K562 (cell line): ENCODE measurements at regions not wholly inside any gene's neighbourhood (a gene's known extent, or its start where the extent isn't known, plus 50 kb on each side); places are given as distances from the start of the nearest gene placed in this dataset.

ENCODE experiments used
- ATAC-seq: fragments of 200-7000 bp; cut with Tn5 transposase; 3 replicates; pipeline ENCODE4 v1.9.1; 2020; ENCODE audit warnings: moderate library complexity
- BruUV-seq: library from RNA; stranded (reverse); fragments of 400-500 nt; replicated peaks from 2 replicates; lab custom pipeline; 2021; lab: Mats Ljungman, UMichigan
- CTCF ChIA-PET: fragments of 300-600 bp; formaldehyde crosslinking; extraction: SDS; loops from one replicate; lab custom pipeline; 2021; ENCODE audit warnings: low intra/inter-chr PET ratio; lab: Yijun Ruan, JAX
- POLR2A ChIA-PET: fragments of 300-600, 350-650 bp; sonication (Branson Sonifier 250); formaldehyde crosslinking; extraction: SDS; loops from one replicate; lab custom pipeline; 2021; ENCODE audit warnings: antibody characterized with exemption, inconsistent platforms; lab: Yijun Ruan, JAX
- DNase-seq, 4 experiments: peaks; one replicate each; pipeline versions ENCODE4 v3.0.0 to v3.0.0-alpha.2; 2011 to 2018; ENCODE audit warnings: low spot score in 3 of 4, mixed read lengths in 3 of 4; ENCODE audit errors: extremely low read depth in 1 of 4
- FAIRE-seq: peaks from 2 replicates; lab custom pipeline; 2011; peaks lifted over from hg19 to GRCh38; lab: Jason Lieb, UNC
- H2AFZ ChIP-seq: 2 replicates; pipeline ENCODE4 v1.6.0; 2011; ENCODE audit warnings: low read depth, low read length, control low read depth, inconsistent platforms
- H3K27ac ChIP-seq: fragments of 200-600 bp; 3 replicates; pipeline ENCODE4 v1.8.0; 2011; ENCODE audit warnings: low read depth, mild to moderate bottlenecking, control low read depth, inconsistent platforms, low read length, moderate library complexity, mixed read lengths; ENCODE audit errors: extremely low read depth
- H3K27me3 ChIP-seq, 2 experiments: fragments of 300-600 bp in 1 of 2; 2 replicates in 1 of 2; 3 replicates in 1 of 2; pipeline versions ENCODE4 v1.6.0 to v1.8.0; 2011; ENCODE audit warnings: inconsistent platforms in 2 of 2, low read length in 2 of 2, mild to moderate bottlenecking in 1 of 2, mixed read lengths in 1 of 2, moderate library complexity in 1 of 2; ENCODE audit not compliant: control insufficient read depth in 2 of 2, insufficient read depth in 2 of 2
- H3K36me3 ChIP-seq: fragments of 300-600 bp; 3 replicates; pipeline ENCODE4 v1.8.0; 2011; ENCODE audit warnings: mild to moderate bottlenecking, low read length, inconsistent platforms; ENCODE audit not compliant: control insufficient read depth, insufficient read depth
- H3K4me1 ChIP-seq, 2 experiments: fragments of 200-600 bp in 1 of 2; replicated peaks in 1 of 2; 2 replicates in 1 of 2; 3 replicates in 1 of 2; pipeline versions ENCODE4 v1.5.1 to v1.8.0; 2011; ENCODE audit warnings: inconsistent platforms in 2 of 2, low read length in 2 of 2, mild to moderate bottlenecking in 1 of 2, mixed read lengths in 1 of 2, moderate library complexity in 1 of 2; ENCODE audit not compliant: control insufficient read depth in 2 of 2, insufficient read depth in 2 of 2
- H3K4me2 ChIP-seq: 2 replicates; pipeline ENCODE4 v1.6.1; 2011; ENCODE audit warnings: low read length, control low read depth, inconsistent platforms, mixed read lengths; ENCODE audit not compliant: insufficient read depth
- H3K4me3 ChIP-seq: fragments of 200-600 bp; sonication (generic), shearing (Covaris generic); 2 replicates; pipeline ENCODE4 v1.5.1; 2016; ENCODE audit warnings: control low read depth, inconsistent platforms
- H3K79me2 ChIP-seq: fragments of 200-600 bp; 3 replicates; pipeline ENCODE4 v1.8.0; 2011; ENCODE audit warnings: low read length, inconsistent platforms; ENCODE audit not compliant: control insufficient read depth, insufficient read depth
- H3K9ac ChIP-seq, 2 experiments: 2 replicates each; pipeline versions ENCODE4 v1.6.0 to v1.6.1; 2011; ENCODE audit warnings: low read depth in 2 of 2, low read length in 2 of 2, control low read depth in 1 of 2, inconsistent platforms in 1 of 2, mild to moderate bottlenecking in 1 of 2, mixed read lengths in 1 of 2; ENCODE audit not compliant: insufficient read depth in 1 of 2
- H3K9me1 ChIP-seq: one replicate; pipeline ENCODE4 v1.6.0; 2011; ENCODE audit warnings: inconsistent platforms, mild to moderate bottlenecking, low read length, moderate library complexity; ENCODE audit not compliant: control insufficient read depth, insufficient read depth
- H3K9me3 ChIP-seq: replicated peaks from 2 replicates; pipeline ENCODE4 v1.5.1; 2011; ENCODE audit warnings: low read depth, low read length, inconsistent platforms; ENCODE audit not compliant: control insufficient read depth, insufficient read depth
- H4K20me1 ChIP-seq: replicated peaks from 2 replicates; pipeline ENCODE4 v1.6.1; 2011; ENCODE audit warnings: low read length, inconsistent platforms, mixed read lengths; ENCODE audit not compliant: control insufficient read depth, insufficient read depth
- ARID3A ChIP-seq: IDR thresholded peaks from 2 replicates; pipeline ENCODE4 v1.6.1; 2012; ENCODE audit warnings: low read depth, low read length, improper control_type of control experiment, borderline replicate concordance
- BRD4 ChIP-seq: fragments of 200-600 bp; sonication (generic); IDR thresholded peaks from 2 replicates; pipeline ENCODE4 v1.6.1; 2017; ENCODE audit warnings: inconsistent platforms
- CREBBP ChIP-seq: IDR thresholded peaks from one replicate; pipeline ENCODE4 v1.6.1; 2012; ENCODE audit warnings: low read depth, mild to moderate bottlenecking, control low read depth, inconsistent platforms, low read length
- GABPA ChIP-seq: fragments of 200-800 bp; sonication (Bioruptor generic); conservative IDR thresholded peaks from 2 replicates; pipeline ENCODE4 v1.6.1; 2016; ENCODE audit warnings: low read depth, missing genetic modification characterization, missing compliant biosample characterization
- MTA2 ChIP-seq: fragments of 450-650 bp; IDR thresholded peaks from 2 replicates; pipeline ENCODE4 v1.6.1; 2016; ENCODE audit warnings: low read depth
- MXI1 ChIP-seq: IDR thresholded peaks from 2 replicates; pipeline ENCODE4 v1.6.1; 2011; ENCODE audit warnings: low read depth, mild to moderate bottlenecking, improper control_type of control experiment, low read length
- NFYB ChIP-seq: IDR thresholded peaks from 2 replicates; pipeline ENCODE4 v1.6.1; 2011; ENCODE audit warnings: mild to moderate bottlenecking, moderate library complexity; ENCODE audit not compliant: insufficient read length; ENCODE audit errors: extremely low read depth
- NR2C1 ChIP-seq, 2 experiments: fragments of 450-650 bp; IDR thresholded peaks; 2 replicates each; pipeline ENCODE4 v1.6.1; 2017; ENCODE audit warnings: mild to moderate bottlenecking in 2 of 2, antibody characterized with exemption in 1 of 2, inconsistent platforms in 1 of 2, missing compliant biosample characterization in 1 of 2, missing genetic modification characterization in 1 of 2
- OTX1 ChIP-seq: fragments of 450-650 bp; formaldehyde crosslinking; IDR thresholded peaks from 2 replicates; pipeline ENCODE4 v1.4.0; 2022; ENCODE audit warnings: mild to moderate bottlenecking
- PHF8 ChIP-seq: fragments of 200-600 bp; sonication (generic); IDR thresholded peaks from 2 replicates; pipeline ENCODE4 v1.6.1; 2012; ENCODE audit warnings: mixed run types, mild to moderate bottlenecking, inconsistent platforms, low read length, moderate library complexity, borderline replicate concordance
- PML ChIP-seq: IDR thresholded peaks from 2 replicates; pipeline ENCODE4 v1.6.1; 2012; ENCODE audit warnings: low read length, inconsistent platforms
- RBM34 ChIP-seq: fragments of 200-400 bp; formaldehyde crosslinking; IDR thresholded peaks from 2 replicates; pipeline ENCODE4 v1.6.1; 2018; ENCODE audit warnings: low read length, borderline replicate concordance; ENCODE audit not compliant: insufficient read depth
- SMARCB1 ChIP-seq: IDR thresholded peaks from 2 replicates; pipeline ENCODE4 v1.6.1; 2011; ENCODE audit warnings: improper control_type of control experiment, low read depth; ENCODE audit not compliant: insufficient read length
- STAT5B ChIP-seq: fragments of 250-450 bp; sonication (Bioruptor Pico); IDR thresholded peaks from 2 replicates; pipeline ENCODE4 v1.8.0; 2021; ENCODE audit warnings: mild to moderate bottlenecking, inconsistent platforms
- YBX1 ChIP-seq: fragments of 450-650 bp; IDR thresholded peaks from 2 replicates; pipeline ENCODE4 v1.7.1; 2016; ENCODE audit warnings: mild to moderate bottlenecking
- ZBTB9 ChIP-seq: fragments of 450-650 bp; formaldehyde crosslinking; IDR thresholded peaks from 2 replicates; pipeline ENCODE4 v1.4.0; 2020; ENCODE audit warnings: mild to moderate bottlenecking, moderate library complexity
- ZMIZ1 ChIP-seq, 2 experiments: fragments of 150-350 bp in 1 of 2; IDR thresholded peaks; 2 replicates each; pipeline ENCODE4 v1.6.1; 2012 to 2016; ENCODE audit warnings: low read depth in 2 of 2, low read length in 2 of 2, mild to moderate bottlenecking in 1 of 2, moderate library complexity in 1 of 2
- WGBS: fragments of 100-300 bp; shearing (Covaris generic); methylation state at CpG from one replicate; pipeline ENCODE4 v1.1.6; 2016; ENCODE audit warnings: low coverage, mixed read lengths; ENCODE audit not compliant: insufficient coverage; ENCODE audit errors: missing lambda C conversion rate; 5-methylcytosine and 5-hydroxymethylcytosine counted together
- in situ Hi-C: fragments of 300-500 bp; cut with MboI; formaldehyde crosslinking; loops from 4 replicates; pipeline ENCODE4 v1.15.0; 2018; ENCODE audit warnings: inconsistent platforms, mixed read lengths
- intact Hi-C: fragments of 100-400 bp; cut with micrococcal nuclease; formaldehyde crosslinking; loops from 2 replicates; pipeline ENCODE4 v1.14.2; 2022

- H4K20me1 ChIP-seq, result no peaks in the 10 kb centered on the region
- H3K4me1 ChIP-seq, result no peaks in the 10 kb centered on the region
- H3K27me3 ChIP-seq, result no peaks in the 10 kb centered on the region
- no peak for DNase-seq
- ChIA-PET POLR2A (no interaction called here), CTCF (no interaction called here)
- no peaks in the 10 kb centered on the region for H3K9me1 ChIP-seq
- no peak overlapping the region for H3K4me3 ChIP-seq
- ATAC-seq, result no peak
- BruUV-seq, result no TSS peak
- intact Hi-C loops (no loop called here), in situ Hi-C loops (no loop called here)
- H3K9me3 ChIP-seq, result no peaks in the 10 kb centered on the region
- H3K9ac ChIP-seq, result no peak overlapping the region
- WGBS, result 7% methylated on average over 1 of the region's 1 CpG
- no peaks in the 10 kb centered on the region for H3K36me3 ChIP-seq
- FAIRE-seq, result no peak
- H2AFZ ChIP-seq, result no peak overlapping the region
- H3K4me2 ChIP-seq, result no peak overlapping the region
- no peak overlapping the region for H3K27ac ChIP-seq
- no peaks in the 10 kb centered on the region for H3K79me2 ChIP-seq
- no peak for TF ChIP-seq GABPA (tag)
- no peak for TF ChIP-seq STAT5B
- TF ChIP-seq ARID3A, result no peak
- TF ChIP-seq OTX1 (CRISPR knock-in tag), result no peak
- TF ChIP-seq NFYB, result no peak
- TF ChIP-seq RBM34, result no peak
- TF ChIP-seq NR2C1 (IDR thresholded peaks at IDR 0.05), result no peak
- TF ChIP-seq NR2C1 (tag; IDR thresholded peaks at IDR 0.05), result no peak
- TF ChIP-seq PHF8, result no peak
- no peak for TF ChIP-seq ZBTB9 (CRISPR knock-in tag)
- TF ChIP-seq SMARCB1, result no peak
- TF ChIP-seq ZMIZ1 (IDR thresholded peaks at IDR 0.05; ENCODE audit: low read depth in 2 of 2, low read length in 2 of 2), result no peak
- no peak for TF ChIP-seq MXI1
- no peak for TF ChIP-seq YBX1
- no peak for TF ChIP-seq PML
- TF ChIP-seq BRD4, result no peak
- TF ChIP-seq MTA2, result no peak
- no peak for TF ChIP-seq CREBBP
Observed at GRCh38 chr5:103353581-103353980, 95.0 kb downstream of the MACIR start.
